Keratinocyte (primary cell): ENCODE measurements at regions not wholly inside any gene's neighbourhood (a gene's known extent, or its start where the extent isn't known, plus 50 kb on each side); places are given as distances from the start of the nearest gene placed in this dataset.

ENCODE experiments used
- EZH2 ChIP-seq: IDR thresholded peaks from one replicate; pipeline ENCODE4 v1.6.1; 2012; ENCODE audit warnings: inconsistent platforms, mild to moderate bottlenecking, low read length, moderate library complexity
- TF ChIP-seq, protein P1 (sequence below), 3 experiments: IDR thresholded peaks in 1 of 3; conservative IDR thresholded peaks in 1 of 3; optimal IDR thresholded peaks in 1 of 3; 2 replicates in 2 of 3; 3 replicates in 1 of 3; pipeline versions ENCODE3 to v1.5.1; 2011; ENCODE audit warnings: low read length in 3 of 3, mild to moderate bottlenecking in 3 of 3, moderate library complexity in 2 of 3, control low read depth in 1 of 3, inconsistent platforms in 1 of 3; ENCODE audit not compliant: insufficient read depth in 2 of 3; ENCODE audit errors: extremely low read depth in 1 of 3

DNA sequence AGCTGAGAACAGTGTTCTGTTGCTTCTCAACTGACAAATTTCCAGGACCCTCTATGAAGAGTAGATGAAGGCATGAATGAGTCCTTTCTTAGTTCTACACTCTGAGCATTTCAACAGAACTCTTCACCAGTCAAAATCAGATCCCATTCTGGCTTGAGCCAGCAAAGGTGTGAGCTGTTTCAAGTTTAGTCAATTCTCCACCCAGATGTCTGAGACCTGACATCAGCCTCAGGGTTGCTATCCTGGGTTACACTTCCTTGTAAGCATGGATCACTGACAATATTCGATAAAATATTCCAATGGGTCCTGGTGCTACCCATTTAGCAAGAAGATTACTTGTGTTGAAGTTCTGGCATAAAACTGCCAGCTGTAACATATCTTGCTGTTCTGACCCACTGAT lies 97.6 kb upstream of the PPP2R3A start:
- TF ChIP-seq, protein P1, sequence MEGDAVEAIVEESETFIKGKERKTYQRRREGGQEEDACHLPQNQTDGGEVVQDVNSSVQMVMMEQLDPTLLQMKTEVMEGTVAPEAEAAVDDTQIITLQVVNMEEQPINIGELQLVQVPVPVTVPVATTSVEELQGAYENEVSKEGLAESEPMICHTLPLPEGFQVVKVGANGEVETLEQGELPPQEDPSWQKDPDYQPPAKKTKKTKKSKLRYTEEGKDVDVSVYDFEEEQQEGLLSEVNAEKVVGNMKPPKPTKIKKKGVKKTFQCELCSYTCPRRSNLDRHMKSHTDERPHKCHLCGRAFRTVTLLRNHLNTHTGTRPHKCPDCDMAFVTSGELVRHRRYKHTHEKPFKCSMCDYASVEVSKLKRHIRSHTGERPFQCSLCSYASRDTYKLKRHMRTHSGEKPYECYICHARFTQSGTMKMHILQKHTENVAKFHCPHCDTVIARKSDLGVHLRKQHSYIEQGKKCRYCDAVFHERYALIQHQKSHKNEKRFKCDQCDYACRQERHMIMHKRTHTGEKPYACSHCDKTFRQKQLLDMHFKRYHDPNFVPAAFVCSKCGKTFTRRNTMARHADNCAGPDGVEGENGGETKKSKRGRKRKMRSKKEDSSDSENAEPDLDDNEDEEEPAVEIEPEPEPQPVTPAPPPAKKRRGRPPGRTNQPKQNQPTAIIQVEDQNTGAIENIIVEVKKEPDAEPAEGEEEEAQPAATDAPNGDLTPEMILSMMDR (optimal IDR thresholded peaks at IDR 0.05 in 1 of 3, IDR thresholded peaks at IDR 0.05 in 1 of 3, conservative IDR thresholded peaks at IDR 0.05 in 1 of 3; ENCODE audit: extremely low read depth in 1 of 3, insufficient read depth in 2 of 3, low read length in 3 of 3): no peak
- TF ChIP-seq EZH2: no peak
